VCaP (cell line): ENCODE measurements at regions not wholly inside any gene's neighbourhood (a gene's known extent, or its start where the extent isn't known, plus 50 kb on each side); places are given as distances from the start of the nearest gene placed in this dataset.

Experiments
- H3K27ac ChIP-seq: fragments of 450-650 bp; 2 replicates; pipeline ENCODE4 v1.5.1; 2017
- TF ChIP-seq, protein P1 (sequence below): fragments of 450-650 bp; conservative IDR thresholded peaks from 2 replicates; pipeline ENCODE4 v1.5.1; 2017; ENCODE audit warnings: mild to moderate bottlenecking, moderate library complexity

DNA sequence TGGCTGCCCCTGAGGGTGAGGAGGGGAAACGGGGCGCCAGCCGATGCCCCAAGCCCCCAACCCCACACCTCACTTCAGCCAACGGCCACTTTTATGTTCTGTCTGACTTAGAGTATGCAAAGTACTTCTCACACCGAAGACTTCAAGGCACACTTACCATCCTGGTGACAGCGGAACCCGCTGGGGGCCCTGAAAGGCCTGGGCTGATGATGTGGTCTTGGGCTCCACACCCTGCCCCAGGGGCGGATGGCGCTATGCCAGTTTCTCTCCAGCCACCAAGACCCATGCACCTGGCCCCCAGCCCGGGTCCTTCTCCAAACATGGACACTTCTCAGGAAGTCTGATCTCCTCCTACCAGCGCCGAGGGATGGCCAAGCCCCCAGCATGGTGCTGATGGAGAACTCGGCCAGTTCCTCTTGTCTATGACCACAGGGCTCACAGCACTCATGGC is 175.4 kb downstream of the CTTN start:
- no peak overlapping the region for H3K27ac ChIP-seq
- TF ChIP-seq, protein P1, sequence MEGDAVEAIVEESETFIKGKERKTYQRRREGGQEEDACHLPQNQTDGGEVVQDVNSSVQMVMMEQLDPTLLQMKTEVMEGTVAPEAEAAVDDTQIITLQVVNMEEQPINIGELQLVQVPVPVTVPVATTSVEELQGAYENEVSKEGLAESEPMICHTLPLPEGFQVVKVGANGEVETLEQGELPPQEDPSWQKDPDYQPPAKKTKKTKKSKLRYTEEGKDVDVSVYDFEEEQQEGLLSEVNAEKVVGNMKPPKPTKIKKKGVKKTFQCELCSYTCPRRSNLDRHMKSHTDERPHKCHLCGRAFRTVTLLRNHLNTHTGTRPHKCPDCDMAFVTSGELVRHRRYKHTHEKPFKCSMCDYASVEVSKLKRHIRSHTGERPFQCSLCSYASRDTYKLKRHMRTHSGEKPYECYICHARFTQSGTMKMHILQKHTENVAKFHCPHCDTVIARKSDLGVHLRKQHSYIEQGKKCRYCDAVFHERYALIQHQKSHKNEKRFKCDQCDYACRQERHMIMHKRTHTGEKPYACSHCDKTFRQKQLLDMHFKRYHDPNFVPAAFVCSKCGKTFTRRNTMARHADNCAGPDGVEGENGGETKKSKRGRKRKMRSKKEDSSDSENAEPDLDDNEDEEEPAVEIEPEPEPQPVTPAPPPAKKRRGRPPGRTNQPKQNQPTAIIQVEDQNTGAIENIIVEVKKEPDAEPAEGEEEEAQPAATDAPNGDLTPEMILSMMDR, result no peak

DNA sequence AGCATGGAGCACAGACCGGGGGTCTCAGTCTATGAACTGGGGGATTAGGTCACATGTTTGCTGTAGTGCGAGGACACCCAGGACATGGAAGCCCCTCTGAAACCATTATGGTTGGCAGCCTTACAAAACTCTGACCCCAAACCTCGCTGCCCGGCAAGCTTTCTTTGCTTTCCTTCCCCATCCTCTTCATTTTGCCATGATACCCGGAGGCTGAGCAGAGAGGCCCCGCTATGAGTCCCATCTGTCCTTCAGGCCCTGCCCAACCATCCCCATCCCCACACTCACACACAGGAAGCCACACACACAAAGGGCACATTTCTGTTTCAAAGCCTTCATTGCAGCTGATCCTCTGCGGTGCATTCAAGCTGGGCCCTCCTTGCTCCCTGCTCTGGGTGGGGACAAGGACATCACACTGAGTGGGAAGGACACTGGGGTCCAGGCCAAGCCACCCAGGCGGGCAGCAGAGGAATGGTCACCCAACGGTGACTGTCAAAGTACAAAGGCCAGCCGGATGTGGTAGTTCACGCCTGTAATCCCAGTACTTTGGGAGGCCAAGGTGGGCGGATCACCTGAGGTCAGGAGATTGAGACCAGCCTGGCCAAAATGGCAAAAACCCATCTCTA is 176.5 kb downstream of the CTTN start:
- no peak overlapping the region for H3K27ac ChIP-seq
- TF ChIP-seq, protein P1, result no peak

DNA sequence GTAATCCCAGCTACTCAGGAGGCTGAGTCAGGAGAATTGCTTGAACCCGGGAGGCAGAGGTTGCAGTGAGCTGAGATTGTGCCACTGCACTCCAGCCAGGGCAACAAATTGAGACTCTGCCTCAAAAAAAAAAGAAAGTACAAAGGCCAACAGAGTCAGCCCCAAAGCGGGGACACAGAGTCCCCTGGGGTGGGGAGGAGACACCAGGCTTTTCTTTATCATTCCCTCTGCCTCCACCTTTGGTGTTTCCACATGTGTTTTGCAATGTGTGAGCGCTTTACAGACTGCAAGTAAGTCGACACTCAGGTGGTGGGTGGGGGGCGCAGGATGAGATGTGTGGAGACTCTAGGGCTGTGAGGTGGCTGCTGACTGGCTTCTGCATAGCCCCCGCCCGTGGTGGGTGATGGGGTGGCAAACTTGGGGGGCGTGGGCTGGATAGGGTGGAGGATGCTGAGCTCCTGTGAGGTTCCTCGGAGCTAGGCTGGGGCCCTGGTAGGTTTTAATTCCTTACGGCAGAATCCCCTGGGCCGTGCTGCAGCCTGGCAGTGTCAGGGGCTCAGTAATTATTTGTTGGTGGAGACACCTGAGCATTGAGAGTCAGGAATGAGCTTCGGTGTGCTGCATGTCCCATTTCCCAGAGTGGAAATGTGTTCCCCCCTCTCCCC is 177.2 kb downstream of the CTTN start:
- TF ChIP-seq, protein P1, result no peak
- no peak overlapping the region for H3K27ac ChIP-seq

DNA sequence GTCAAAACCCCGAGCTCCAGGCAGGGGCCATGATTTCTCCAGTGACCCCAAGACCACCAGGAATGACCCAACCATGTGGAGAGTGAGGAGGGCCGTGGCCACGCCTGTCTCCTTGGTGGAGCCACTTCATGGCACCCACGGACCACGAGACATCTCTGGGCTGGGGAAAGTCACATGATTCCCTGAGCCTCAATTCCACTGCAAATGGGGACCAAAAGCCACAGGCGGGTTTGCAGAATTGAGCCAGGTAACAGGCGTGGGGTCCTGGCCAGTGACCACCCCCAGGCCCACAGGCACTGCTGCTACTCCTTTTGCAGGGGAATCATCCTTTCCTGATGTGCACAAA is 178.9 kb downstream of the CTTN start:
- no peak overlapping the region for H3K27ac ChIP-seq
- TF ChIP-seq, protein P1, result no peak

DNA sequence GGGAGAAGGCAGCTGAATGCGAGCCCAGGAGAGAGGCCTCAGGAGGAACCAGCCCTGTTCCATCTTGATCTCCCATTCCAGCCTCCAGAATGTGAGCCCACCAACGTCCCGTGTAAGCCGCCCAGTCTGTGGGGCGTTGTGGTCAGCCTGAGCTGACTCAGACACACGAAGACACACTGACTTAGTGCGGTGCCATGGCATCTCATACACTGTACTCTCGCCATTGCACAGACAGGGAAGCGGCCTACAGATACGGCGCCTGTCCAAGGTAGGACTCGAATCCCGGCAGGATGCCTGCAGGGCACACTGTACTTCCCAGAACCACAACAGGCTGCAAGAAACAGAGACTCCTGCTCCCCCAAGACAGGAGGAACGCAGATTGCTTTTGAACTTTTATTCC is 179.6 kb downstream of the CTTN start:
- H3K27ac ChIP-seq, result no peak overlapping the region
- TF ChIP-seq, protein P1, result no peak

DNA sequence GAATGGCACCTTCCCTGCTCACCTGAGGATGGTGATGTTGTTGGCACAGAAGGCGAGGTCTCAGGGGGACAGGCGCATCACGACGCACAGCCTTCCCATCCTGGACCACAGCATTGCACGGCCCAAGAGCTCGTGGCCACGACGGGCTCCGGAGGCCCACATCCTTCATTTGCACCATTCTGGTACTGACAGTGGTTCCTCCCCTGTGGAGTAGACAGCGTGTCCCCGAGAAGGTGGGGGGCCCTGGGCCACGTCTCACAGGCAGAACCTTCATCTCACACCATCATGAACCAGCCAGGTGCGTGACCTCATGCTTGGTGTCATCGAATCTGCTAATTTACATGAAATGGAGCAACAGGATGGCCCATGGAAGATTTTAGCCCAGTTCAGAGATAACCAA is 180.0 kb downstream of the CTTN start:
- no peak overlapping the region for H3K27ac ChIP-seq
- TF ChIP-seq, protein P1, result no peak

DNA sequence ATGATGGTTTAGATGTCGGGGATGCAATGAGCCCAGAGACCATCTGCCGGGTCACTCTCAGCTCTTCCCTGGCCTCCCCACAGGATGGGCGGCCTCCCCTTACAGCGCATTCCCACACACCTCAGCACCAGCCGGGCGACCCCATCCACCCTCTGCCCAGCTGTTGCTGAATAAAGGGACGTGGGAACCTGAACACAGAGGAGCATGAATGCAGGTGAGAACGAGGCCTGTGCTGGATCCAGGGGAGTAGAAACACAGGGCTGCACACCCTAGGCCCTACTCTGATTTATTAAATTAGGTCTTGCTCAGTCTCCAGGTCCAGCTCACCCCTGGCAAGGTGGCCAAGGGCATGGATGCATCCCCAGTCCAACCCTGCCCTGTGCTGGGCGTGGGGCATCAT is 180.5 kb downstream of the CTTN start:
- TF ChIP-seq, protein P1, result no peak

More for the DNA sequence above, 180.5 kb downstream of the CTTN start:
- H3K27ac ChIP-seq, result no peak overlapping the region
